Thyroid gland (tissue), 4 donors: ENCODE measurements at regions not wholly inside any gene's neighbourhood (a gene's known extent, or its start where the extent isn't known, plus 50 kb on each side); places are given as distances from the start of the nearest gene placed in this dataset.

Source experiments
- DNase-seq, 2 donors: peaks; one replicate each; pipeline ENCODE4 v3.0.0-alpha.2; 2019
- H3K27ac ChIP-seq, 3 donors: fragments of 200-600 bp; sonication (generic); 1 replicate in 2 of 3; 2 replicates in 1 of 3; pipeline ENCODE4 v1.5.1; 2016 to 2019; ENCODE audit warnings: mild to moderate bottlenecking in 1 of 3, moderate library complexity in 1 of 3
- H3K27me3 ChIP-seq: fragments of 200-600 bp; sonication (generic); one replicate; pipeline ENCODE4 v1.5.1; 2019
- H3K36me3 ChIP-seq, 2 donors: fragments of 200-600 bp; sonication (generic); one replicate each; pipeline ENCODE4 v1.5.1; 2016 to 2019
- H3K4me1 ChIP-seq, 2 donors: fragments of 200-600 bp; sonication (generic); one replicate each; pipeline ENCODE4 v1.5.1; 2017 to 2019
- H3K4me3 ChIP-seq, 3 donors: fragments of 200-600 bp; sonication (generic); replicated peaks in 1 of 3; 1 replicate in 2 of 3; 2 replicates in 1 of 3; pipeline ENCODE4 v1.5.1; 2016; ENCODE audit warnings: mild to moderate bottlenecking in 1 of 3
- H3K9me3 ChIP-seq: fragments of 200-600 bp; sonication (generic); one replicate; pipeline ENCODE4 v1.5.1; 2017
- POLR2A ChIP-seq, 2 donors: fragments of 450-650 bp; IDR thresholded peaks; one replicate each; pipeline ENCODE4 v1.6.1; 2017; ENCODE audit warnings: antibody characterized with exemption in 2 of 2, mild to moderate bottlenecking in 2 of 2, moderate library complexity in 1 of 2
- WGBS, 2 donors: methylation state at CpG; one replicate each; pipeline ENCODE4 v1.1.5; 2017; 5-methylcytosine and 5-hydroxymethylcytosine counted together
- intact Hi-C: fragments of 100-400 bp; cut with DNase I; formaldehyde crosslinking; loops from one replicate; pipeline ENCODE4 v1.15.1; 2023
- TF ChIP-seq, protein P1 (sequence below), 6 experiments: fragments of 200-600 bp in 3 of 6; fragments of 450-650 bp in 3 of 6; sonication (generic) in 3 of 6; IDR thresholded peaks; one replicate each; pipeline ENCODE4 v1.5.1; 2016 to 2019; ENCODE audit warnings: antibody characterized with exemption in 6 of 6, mild to moderate bottlenecking in 2 of 6, inconsistent platforms in 1 of 6, moderate library complexity in 1 of 6

DNA sequence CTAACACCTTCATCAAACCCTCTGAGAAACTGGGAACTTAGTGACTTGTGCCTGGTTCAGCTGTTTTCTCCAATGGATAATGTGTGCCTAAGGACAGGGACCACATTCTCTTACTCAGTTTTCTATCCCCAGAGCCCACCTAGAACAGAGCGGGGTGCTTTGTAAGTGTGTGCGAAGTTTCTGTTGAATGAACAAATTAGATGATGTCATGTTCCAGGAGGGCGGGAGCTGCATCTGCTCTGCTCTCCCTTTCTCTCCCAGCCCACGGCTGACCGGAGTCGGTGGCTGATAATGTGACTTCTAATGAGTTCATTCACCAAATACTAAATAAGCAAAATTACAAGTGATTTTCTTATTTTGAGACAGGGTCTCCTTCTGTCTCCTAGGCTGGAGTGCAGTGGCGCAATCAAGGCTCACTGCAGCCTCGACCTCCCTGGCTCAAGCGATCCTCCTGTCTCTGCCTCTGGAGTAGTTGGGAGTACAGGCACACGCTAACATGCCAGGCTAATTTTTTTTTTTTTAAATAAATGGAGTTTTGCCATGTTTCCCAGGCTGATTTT is 60.7 kb upstream of the FNDC1 start:
- DNase-seq = no peak
- H3K36me3 ChIP-seq = no peaks in the 10 kb centered on the region
- intact Hi-C loops = no loop called here
- peaks cover 11% of the 10 kb centered on the region in 2 donors for H3K4me1 ChIP-seq
- no peaks in the 10 kb centered on the region for H3K27me3 ChIP-seq
- no peak overlapping the region for H3K4me3 ChIP-seq
- no peaks in the 10 kb centered on the region for H3K9me3 ChIP-seq
- TF ChIP-seq, protein P1, sequence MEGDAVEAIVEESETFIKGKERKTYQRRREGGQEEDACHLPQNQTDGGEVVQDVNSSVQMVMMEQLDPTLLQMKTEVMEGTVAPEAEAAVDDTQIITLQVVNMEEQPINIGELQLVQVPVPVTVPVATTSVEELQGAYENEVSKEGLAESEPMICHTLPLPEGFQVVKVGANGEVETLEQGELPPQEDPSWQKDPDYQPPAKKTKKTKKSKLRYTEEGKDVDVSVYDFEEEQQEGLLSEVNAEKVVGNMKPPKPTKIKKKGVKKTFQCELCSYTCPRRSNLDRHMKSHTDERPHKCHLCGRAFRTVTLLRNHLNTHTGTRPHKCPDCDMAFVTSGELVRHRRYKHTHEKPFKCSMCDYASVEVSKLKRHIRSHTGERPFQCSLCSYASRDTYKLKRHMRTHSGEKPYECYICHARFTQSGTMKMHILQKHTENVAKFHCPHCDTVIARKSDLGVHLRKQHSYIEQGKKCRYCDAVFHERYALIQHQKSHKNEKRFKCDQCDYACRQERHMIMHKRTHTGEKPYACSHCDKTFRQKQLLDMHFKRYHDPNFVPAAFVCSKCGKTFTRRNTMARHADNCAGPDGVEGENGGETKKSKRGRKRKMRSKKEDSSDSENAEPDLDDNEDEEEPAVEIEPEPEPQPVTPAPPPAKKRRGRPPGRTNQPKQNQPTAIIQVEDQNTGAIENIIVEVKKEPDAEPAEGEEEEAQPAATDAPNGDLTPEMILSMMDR (IDR thresholded peaks at IDR 0.05) = no peak
- TF ChIP-seq POLR2A (IDR thresholded peaks at IDR 0.05) = no peak
- no peak overlapping the region for H3K27ac ChIP-seq
- WGBS, 2 donors = 91 to 92% methylated on average over 10 of the region's 10 CpGs

DNA sequence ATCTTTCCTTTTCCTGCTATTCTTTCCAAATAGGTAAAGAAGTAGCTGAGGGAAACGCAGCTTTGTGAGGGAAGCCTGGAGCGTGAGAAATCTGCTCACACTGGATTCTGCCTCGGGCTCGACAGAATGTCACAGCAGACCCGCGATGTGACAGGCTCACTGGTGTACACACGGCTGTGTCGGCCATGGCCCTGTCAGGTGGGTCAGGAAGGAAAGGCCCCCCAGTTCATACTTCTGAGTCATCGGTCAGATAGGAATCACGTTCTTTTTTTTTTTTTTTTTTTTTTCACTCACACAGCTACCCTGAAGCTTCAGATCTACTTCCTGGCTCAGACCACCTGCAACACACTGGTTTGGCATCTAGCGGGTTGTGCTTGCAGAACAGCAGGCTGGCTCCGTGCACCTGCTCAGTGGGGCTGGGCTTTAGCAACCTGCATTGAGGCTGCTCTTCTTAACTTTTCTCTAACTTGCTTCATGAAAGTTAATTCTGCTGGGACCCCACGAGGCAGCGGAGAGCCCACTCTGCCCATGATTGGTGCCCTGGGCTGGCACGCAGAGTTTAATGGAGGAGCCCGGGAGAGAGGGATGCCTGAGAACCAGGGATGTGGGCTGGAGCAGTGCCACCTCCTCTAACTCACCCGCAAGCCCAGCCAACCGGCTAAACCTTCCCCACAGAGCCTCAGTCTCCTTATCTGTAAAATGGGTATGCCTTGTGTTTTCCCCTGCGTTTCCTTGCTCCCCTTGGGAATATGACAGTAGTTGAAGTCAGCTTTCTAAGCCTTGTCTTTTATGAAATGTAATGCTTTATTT is 61.5 kb upstream of the FNDC1 start:
- Histone ChIP-seq H3K9me3 (no peaks in the 10 kb centered on the region), H3K36me3 (no peaks in the 10 kb centered on the region), H3K4me3 (no peak overlapping the region), H3K27me3 (no peaks in the 10 kb centered on the region), H3K27ac (no peak overlapping the region), H3K4me1 (peaks cover 16 to 17% of the 10 kb centered on the region in 2 donors)
- no peak for TF ChIP-seq POLR2A (IDR thresholded peaks at IDR 0.05)
- TF ChIP-seq, protein P1 (IDR thresholded peaks at IDR 0.05) = no peak
- no peak for DNase-seq
- WGBS, 2 donors = 75 to 80% methylated on average over 19 of the region's 19 CpGs
- intact Hi-C loops = no loop called here

DNA sequence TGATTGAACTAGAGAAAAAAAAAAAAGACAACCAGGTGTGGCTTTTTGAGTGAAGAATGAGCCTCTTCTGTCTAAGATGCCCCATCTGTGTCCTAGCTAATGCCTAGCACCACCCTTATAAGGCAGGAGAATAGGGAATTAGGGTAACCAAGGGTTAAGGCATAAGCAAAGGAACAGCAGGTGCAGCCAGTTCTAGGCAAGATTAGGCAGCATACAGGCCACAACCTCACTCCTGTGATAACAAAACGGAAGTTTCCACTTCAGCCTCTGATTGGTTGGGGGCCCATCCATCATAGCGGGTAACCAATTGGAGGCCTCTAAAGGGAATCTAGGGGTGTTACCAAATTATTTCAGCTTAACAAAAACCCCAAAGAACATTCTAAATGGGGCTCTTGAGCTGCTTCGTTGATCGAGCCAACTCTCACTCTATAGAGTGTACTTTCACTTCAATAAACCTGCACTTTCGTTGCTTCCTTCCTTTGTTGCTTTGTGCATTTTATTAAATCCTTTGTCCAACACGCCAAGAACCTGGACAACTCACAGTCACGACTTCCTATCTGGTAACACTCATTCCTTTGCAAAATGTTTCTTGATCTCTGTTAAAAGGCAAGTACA is 61.9 kb upstream of the TAGAP start:
- H3K9me3 ChIP-seq = no peaks in the 10 kb centered on the region
- no peaks in the 10 kb centered on the region for H3K27me3 ChIP-seq
- no peak overlapping the region for H3K27ac ChIP-seq
- intact Hi-C loops = no loop called here
- WGBS, 2 donors = 40 to 44% methylated on average over 7 of the region's 7 CpGs
- TF ChIP-seq, protein P1 (IDR thresholded peaks at IDR 0.05) = no peak
- TF ChIP-seq POLR2A (IDR thresholded peaks at IDR 0.05) = no peak
- H3K4me3 ChIP-seq = no peak overlapping the region
- H3K36me3 ChIP-seq = no peaks in the 10 kb centered on the region
- peaks cover 23 to 25% of the 10 kb centered on the region in 2 donors for H3K4me1 ChIP-seq
- peak; percentile 55 to 73 for DNase-seq

DNA sequence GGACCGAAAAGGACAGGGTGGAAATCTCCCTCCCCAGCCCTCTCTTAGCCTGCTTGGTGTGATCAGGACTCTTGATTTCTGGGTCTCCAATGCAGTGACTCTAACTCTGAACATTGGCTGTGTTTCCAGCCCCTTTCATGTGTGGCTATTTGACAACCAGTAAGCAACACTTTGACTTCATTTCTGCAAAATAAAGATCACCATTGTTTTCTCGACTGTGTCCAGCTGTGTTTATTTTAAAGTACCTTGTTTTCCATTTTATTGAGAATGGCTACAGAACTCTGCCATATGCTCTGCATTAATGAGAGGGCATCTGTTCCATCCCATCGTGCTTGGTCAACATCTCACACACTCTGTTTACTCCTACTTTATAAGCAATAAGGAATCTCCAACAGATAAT is 60.9 kb upstream of the TAGAP start:
- 82 to 87% methylated on average over 3 of the region's 3 CpGs for WGBS, 2 donors
- intact Hi-C loops = no loop called here

More for the DNA sequence above, 60.9 kb upstream of the TAGAP start:
- Histone ChIP-seq H3K9me3 (no peaks in the 10 kb centered on the region), H3K4me3 (no peak overlapping the region), H3K27me3 (no peaks in the 10 kb centered on the region), H3K4me1 (peaks cover 23 to 27% of the 10 kb centered on the region in 2 donors), H3K36me3 (no peaks in the 10 kb centered on the region), H3K27ac (no peak overlapping the region)
- DNase-seq = no peak
- TF ChIP-seq, protein P1 (IDR thresholded peaks at IDR 0.05) = no peak
- no peak for TF ChIP-seq POLR2A (IDR thresholded peaks at IDR 0.05)
